Liver (tissue), 8 donors: ENCODE measurements at regions not wholly inside any gene's neighbourhood (a gene's known extent, or its start where the extent isn't known, plus 50 kb on each side); places are given as distances from the start of the nearest gene placed in this dataset.

Source experiments
- DNase-seq: peaks from one replicate; pipeline ENCODE4 v3.0.0-alpha.2; 2017; ENCODE audit warnings: low spot score
- H3K27ac ChIP-seq, 2 donors: one replicate each; pipeline ENCODE4 v1.7.0; 2013; ENCODE audit warnings: inconsistent platforms in 2 of 2, low read length in 2 of 2, control low read depth in 1 of 2, low read depth in 1 of 2, mild to moderate bottlenecking in 1 of 2
- H3K27me3 ChIP-seq, 4 donors: one replicate each; pipeline versions ENCODE4 v1.6.1 to v1.7.0; 2013; ENCODE audit warnings: low read length in 3 of 4, inconsistent platforms in 1 of 4, mild to moderate bottlenecking in 1 of 4, moderate library complexity in 1 of 4; ENCODE audit not compliant: control insufficient read depth in 4 of 4, insufficient read depth in 4 of 4
- H3K36me3 ChIP-seq, 4 donors: one replicate each; pipeline versions ENCODE4 v1.6.1 to v1.7.0; 2013; ENCODE audit warnings: low read length in 3 of 4, mild to moderate bottlenecking in 3 of 4, low read depth in 1 of 4, moderate library complexity in 1 of 4; ENCODE audit not compliant: control insufficient read depth in 4 of 4, insufficient read depth in 3 of 4
- H3K4me1 ChIP-seq, 4 donors: one replicate each; pipeline versions ENCODE4 v1.6.1 to v1.7.0; 2013; ENCODE audit warnings: low read length in 3 of 4, mild to moderate bottlenecking in 3 of 4, moderate library complexity in 1 of 4; ENCODE audit not compliant: control insufficient read depth in 4 of 4, insufficient read depth in 4 of 4
- H3K4me3 ChIP-seq, 3 donors: one replicate each; pipeline versions ENCODE4 v1.6.1 to v1.7.0; 2013; ENCODE audit warnings: low read length in 3 of 3, control low read depth in 1 of 3, low read depth in 1 of 3, mild to moderate bottlenecking in 1 of 3
- H3K9ac ChIP-seq, 2 donors: one replicate each; pipeline ENCODE4 v1.7.0; 2013; ENCODE audit warnings: low read length in 2 of 2, mild to moderate bottlenecking in 2 of 2, moderate library complexity in 2 of 2, control low read depth in 1 of 2, low read depth in 1 of 2
- H3K9me3 ChIP-seq, 4 donors: one replicate each; pipeline versions ENCODE4 v1.6.1 to v1.7.0; 2013; ENCODE audit warnings: low read length in 3 of 4; ENCODE audit not compliant: control insufficient read depth in 4 of 4
- ATF3 ChIP-seq: IDR thresholded peaks from 2 replicates; pipeline ENCODE4 v1.6.1; 2016; ENCODE audit warnings: antibody characterized with exemption
- CTCF ChIP-seq: fragments of 150-350 bp; IDR thresholded peaks from 2 replicates; pipeline ENCODE4 v1.5.1; 2017; ENCODE audit warnings: improper control_type of control experiment, low read depth, low read length; ENCODE audit not compliant: missing input control
- FOXA1 ChIP-seq: IDR thresholded peaks from 2 replicates; pipeline ENCODE4 v1.6.1; 2016; ENCODE audit warnings: antibody characterized with exemption
- FOXA2 ChIP-seq: IDR thresholded peaks from 2 replicates; pipeline ENCODE4 v1.6.1; 2016; ENCODE audit warnings: antibody characterized with exemption
- GABPA ChIP-seq, 2 donors: IDR thresholded peaks in 1 of 2; conservative IDR thresholded peaks in 1 of 2; 2 replicates each; pipeline ENCODE4 v1.6.1; 2016; ENCODE audit warnings: antibody characterized with exemption in 2 of 2, mild to moderate bottlenecking in 1 of 2, moderate library complexity in 1 of 2
- HNF4A ChIP-seq, 2 donors: conservative IDR thresholded peaks; 2 replicates each; pipeline ENCODE4 v1.6.1; 2016; ENCODE audit warnings: antibody characterized with exemption in 2 of 2, mild to moderate bottlenecking in 2 of 2
- HNF4G ChIP-seq: IDR thresholded peaks from 2 replicates; pipeline ENCODE4 v1.6.1; 2016; ENCODE audit warnings: antibody characterized with exemption
- JUND ChIP-seq, 2 donors: IDR thresholded peaks; 2 replicates each; pipeline ENCODE4 v1.6.1; 2016; ENCODE audit warnings: antibody characterized with exemption in 2 of 2
- MAX ChIP-seq: IDR thresholded peaks from 2 replicates; pipeline ENCODE4 v1.6.1; 2016; ENCODE audit warnings: antibody characterized with exemption
- NR2F2 ChIP-seq: IDR thresholded peaks from 2 replicates; pipeline ENCODE4 v1.6.1; 2016; ENCODE audit warnings: antibody characterized with exemption
- RAD21 ChIP-seq, 2 donors: IDR thresholded peaks; 2 replicates each; pipeline ENCODE4 v1.6.1; 2016; ENCODE audit warnings: antibody characterized with exemption in 2 of 2, mild to moderate bottlenecking in 2 of 2
- REST ChIP-seq: IDR thresholded peaks from 2 replicates; pipeline ENCODE4 v1.6.1; 2016; ENCODE audit warnings: antibody characterized with exemption, mild to moderate bottlenecking
- RXRA ChIP-seq, 2 donors: IDR thresholded peaks; 2 replicates each; pipeline ENCODE4 v1.6.1; 2017 to 2018; ENCODE audit warnings: antibody characterized with exemption in 2 of 2, mild to moderate bottlenecking in 1 of 2
- SP1 ChIP-seq: IDR thresholded peaks from 2 replicates; pipeline ENCODE4 v1.6.1; 2018; ENCODE audit warnings: antibody characterized with exemption, mild to moderate bottlenecking
- TAF1 ChIP-seq: conservative IDR thresholded peaks from 2 replicates; pipeline ENCODE4 v1.6.1; 2016; ENCODE audit warnings: antibody characterized with exemption, mild to moderate bottlenecking
- YY1 ChIP-seq: IDR thresholded peaks from 2 replicates; pipeline ENCODE4 v1.6.1; 2016; ENCODE audit warnings: antibody characterized with exemption, mild to moderate bottlenecking
- ZBTB33 ChIP-seq: IDR thresholded peaks from 2 replicates; pipeline ENCODE4 v1.6.1; 2016; ENCODE audit warnings: antibody characterized with exemption
- WGBS: extraction: QIAGEN DNeasy Blood & Tissue Kit; methylation state at CpG from one replicate; pipeline ENCODE4 v1.1.7; 2013; 5-methylcytosine and 5-hydroxymethylcytosine counted together
- donor health status: healthy.
- donor health status: healthy.
- donor health status: healthy.
- donor health status: healthy.
- donor health status: healthy.

GRCh38 chr5:86880344-86880743 lies 262.6 kb downstream of the COX7C start:
- TF ChIP-seq TAF1 (no peak), RXRA (IDR thresholded peaks at IDR 0.05) (no peak), HNF4A (conservative IDR thresholded peaks at IDR 0.05) (no peak), HNF4G (no peak), YY1 (no peak), ATF3 (no peak), JUND (IDR thresholded peaks at IDR 0.05) (no peak), FOXA1 (no peak), RAD21 (IDR thresholded peaks at IDR 0.05) (no peak), FOXA2 (no peak), MAX (no peak), ZBTB33 (no peak), CTCF (no peak), NR2F2 (no peak), GABPA (IDR thresholded peaks at IDR 0.05 in 1 of 2, conservative IDR thresholded peaks at IDR 0.05 in 1 of 2) (no peak), REST (no peak), SP1 (no peak)
- 40% methylated on average over 4 of the region's 4 CpGs for WGBS
- Histone ChIP-seq H3K27me3 (peaks cover 0 to 2% (median 0%) of the 10 kb centered on the region in 4 donors), H3K4me3 (no peak overlapping the region), H3K27ac (no peak overlapping the region), H3K4me1 (no peaks in the 10 kb centered on the region), H3K9ac (no peak overlapping the region), H3K9me3 (no peaks in the 10 kb centered on the region), H3K36me3 (no peaks in the 10 kb centered on the region)
- DNase-seq, result no peak
